Ishikawa (cell line): ENCODE measurements at regions not wholly inside any gene's neighbourhood (a gene's known extent, or its start where the extent isn't known, plus 50 kb on each side); places are given as distances from the start of the nearest gene placed in this dataset.

Experiments used
- CEBPB ChIP-seq: IDR thresholded peaks from 2 replicates; pipeline ENCODE4 v1.6.1; 2012
- CREB1 ChIP-seq: IDR thresholded peaks from 2 replicates; pipeline ENCODE4 v1.6.1; 2012; ENCODE audit warnings: low read depth
- EGR1 ChIP-seq: IDR thresholded peaks from 2 replicates; pipeline ENCODE4 v1.6.1; 2012
- EP300 ChIP-seq: IDR thresholded peaks from 2 replicates; pipeline ENCODE4 v1.6.1; 2012; ENCODE audit warnings: borderline replicate concordance
- FOXM1 ChIP-seq: IDR thresholded peaks from 2 replicates; pipeline ENCODE4 v1.6.1; 2012; ENCODE audit warnings: low read depth, borderline replicate concordance
- MAX ChIP-seq: IDR thresholded peaks from 2 replicates; pipeline ENCODE4 v1.6.1; 2012
- NFIC ChIP-seq: IDR thresholded peaks from 2 replicates; pipeline ENCODE4 v1.6.1; 2012
- RAD21 ChIP-seq: IDR thresholded peaks from 2 replicates; pipeline ENCODE4 v1.6.1; 2012; ENCODE audit warnings: low read depth
- REST ChIP-seq: IDR thresholded peaks from 2 replicates; pipeline ENCODE4 v1.6.1; 2012; ENCODE audit warnings: low read depth, mild to moderate bottlenecking
- TEAD4 ChIP-seq: IDR thresholded peaks from 2 replicates; pipeline ENCODE4 v1.6.1; 2012
- USF1 ChIP-seq: IDR thresholded peaks from 2 replicates; pipeline ENCODE4 v1.6.1; 2012
- YY1 ChIP-seq: IDR thresholded peaks from 2 replicates; pipeline ENCODE4 v1.6.1; 2012; ENCODE audit warnings: low read depth

- no peak for TF ChIP-seq MAX
- no peak for TF ChIP-seq USF1
- no peak for TF ChIP-seq RAD21
- TF ChIP-seq YY1, result no peak
- no peak for TF ChIP-seq NFIC
- TF ChIP-seq EGR1, result no peak
- no peak for TF ChIP-seq REST
- no peak for TF ChIP-seq CREB1
- TF ChIP-seq EP300, result no peak
- no peak for TF ChIP-seq TEAD4
- TF ChIP-seq CEBPB, result no peak
- TF ChIP-seq FOXM1, result no peak
Observed at GRCh38 chr1:228960705-228961104, 225.4 kb downstream of the RHOU start.
